GM06990 (cell line): ENCODE measurements at regions not wholly inside any gene's neighbourhood (a gene's known extent, or its start where the extent isn't known, plus 50 kb on each side); places are given as distances from the start of the nearest gene placed in this dataset.
"Not testable (repeated sequence)": the region's sequence is repeated elsewhere in the genome, so short reads cannot be mapped to it uniquely, and the experiment has no call there.

Experiments used
- DNase-seq: peaks from one replicate; pipeline ENCODE4 v3.0.0-alpha.2; 2011; ENCODE audit not compliant: insufficient read length; ENCODE audit errors: extremely low read depth
- H3K27me3 ChIP-seq: replicated peaks from 2 replicates; pipeline ENCODE4 v1.6.0; 2011; ENCODE audit warnings: low read length; ENCODE audit not compliant: control insufficient read depth, insufficient read depth
- H3K36me3 ChIP-seq: 2 replicates; pipeline ENCODE4 v1.5.1; 2011; ENCODE audit warnings: low read length; ENCODE audit not compliant: control insufficient read depth, insufficient read depth
- H3K4me3 ChIP-seq: replicated peaks from 2 replicates; pipeline ENCODE4 v1.5.1; 2011; ENCODE audit warnings: low read depth, mild to moderate bottlenecking, control low read depth, low read length
- TF ChIP-seq, protein P1 (sequence below): IDR thresholded peaks from 2 replicates; pipeline ENCODE4 v1.5.1; 2011; ENCODE audit warnings: low read length, control low read depth, mild to moderate bottlenecking, inconsistent platforms; ENCODE audit not compliant: insufficient read depth, poor library complexity, severe bottlenecking

DNA sequence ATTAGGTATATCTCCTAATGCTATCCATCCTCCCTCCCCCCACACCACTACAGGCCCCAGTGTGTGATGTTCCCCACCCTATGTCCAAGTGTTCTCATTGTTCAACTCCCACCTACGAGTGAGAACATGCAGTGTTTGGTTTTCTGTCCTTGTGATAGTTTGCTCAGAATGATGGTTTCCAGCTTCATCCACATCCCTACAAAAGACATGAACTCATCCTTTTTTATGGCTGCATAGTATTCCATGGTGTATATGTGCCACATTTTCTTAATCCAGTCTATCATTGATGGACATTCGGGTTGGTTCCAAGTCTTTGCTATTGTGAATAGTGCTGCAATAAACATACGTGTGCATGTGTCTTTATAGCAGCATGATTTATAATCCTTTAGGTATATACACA lies 53.8 kb upstream of the HIVEP2 start:
- DNase-seq, H3K36me3 ChIP-seq, H3K4me3 ChIP-seq, H3K27me3 ChIP-seq: not testable (repeated sequence)

DNA sequence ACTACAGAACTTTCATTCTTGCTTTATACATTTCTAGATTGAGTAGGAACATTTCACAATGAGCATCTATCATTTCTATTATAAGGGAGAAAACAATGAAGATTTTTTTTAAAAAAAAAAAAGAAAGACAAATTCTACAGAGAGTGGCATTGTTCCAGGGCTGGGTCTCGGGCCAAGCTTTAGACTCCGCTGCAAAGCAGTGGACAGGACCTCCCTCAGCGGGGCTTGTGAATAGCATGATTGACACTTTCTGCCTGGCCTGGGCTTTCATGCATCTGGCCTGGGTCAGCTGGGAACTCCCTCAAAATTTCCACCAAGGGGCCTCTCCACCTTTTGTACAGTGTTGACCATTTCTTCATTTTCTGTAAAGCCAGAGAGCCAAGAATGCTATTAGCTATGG lies 55.8 kb upstream of the HIVEP2 start:
- no peak for DNase-seq
- TF ChIP-seq, protein P1, sequence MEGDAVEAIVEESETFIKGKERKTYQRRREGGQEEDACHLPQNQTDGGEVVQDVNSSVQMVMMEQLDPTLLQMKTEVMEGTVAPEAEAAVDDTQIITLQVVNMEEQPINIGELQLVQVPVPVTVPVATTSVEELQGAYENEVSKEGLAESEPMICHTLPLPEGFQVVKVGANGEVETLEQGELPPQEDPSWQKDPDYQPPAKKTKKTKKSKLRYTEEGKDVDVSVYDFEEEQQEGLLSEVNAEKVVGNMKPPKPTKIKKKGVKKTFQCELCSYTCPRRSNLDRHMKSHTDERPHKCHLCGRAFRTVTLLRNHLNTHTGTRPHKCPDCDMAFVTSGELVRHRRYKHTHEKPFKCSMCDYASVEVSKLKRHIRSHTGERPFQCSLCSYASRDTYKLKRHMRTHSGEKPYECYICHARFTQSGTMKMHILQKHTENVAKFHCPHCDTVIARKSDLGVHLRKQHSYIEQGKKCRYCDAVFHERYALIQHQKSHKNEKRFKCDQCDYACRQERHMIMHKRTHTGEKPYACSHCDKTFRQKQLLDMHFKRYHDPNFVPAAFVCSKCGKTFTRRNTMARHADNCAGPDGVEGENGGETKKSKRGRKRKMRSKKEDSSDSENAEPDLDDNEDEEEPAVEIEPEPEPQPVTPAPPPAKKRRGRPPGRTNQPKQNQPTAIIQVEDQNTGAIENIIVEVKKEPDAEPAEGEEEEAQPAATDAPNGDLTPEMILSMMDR: no peak
- H3K36me3 ChIP-seq: no peaks in the 10 kb centered on the region
- no peak overlapping the region for H3K4me3 ChIP-seq
- H3K27me3 ChIP-seq: no peaks in the 10 kb centered on the region

DNA sequence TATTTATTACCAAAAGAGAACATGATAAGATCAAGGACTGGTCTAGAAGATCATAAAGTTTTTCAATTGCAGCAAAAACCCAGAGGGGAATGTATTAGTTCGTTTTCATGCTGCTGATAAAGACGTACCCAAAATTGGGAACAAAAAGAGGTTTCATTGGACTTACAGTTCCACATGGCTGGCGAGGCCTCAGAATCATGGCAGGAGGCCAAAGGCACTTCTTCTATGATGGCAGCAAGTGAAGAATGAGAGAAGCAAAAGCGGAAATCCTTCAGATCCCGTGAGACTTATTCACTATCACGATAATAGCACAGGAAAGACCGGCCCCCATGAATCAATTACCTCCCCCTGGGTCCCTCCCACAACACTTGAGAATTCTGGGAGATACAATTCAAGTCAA lies 57.7 kb upstream of the HIVEP2 start:
- TF ChIP-seq, protein P1: no peak
- Histone ChIP-seq H3K36me3 (no peaks in the 10 kb centered on the region), H3K27me3 (no peaks in the 10 kb centered on the region), H3K4me3 (no peak overlapping the region)
- no peak for DNase-seq

DNA sequence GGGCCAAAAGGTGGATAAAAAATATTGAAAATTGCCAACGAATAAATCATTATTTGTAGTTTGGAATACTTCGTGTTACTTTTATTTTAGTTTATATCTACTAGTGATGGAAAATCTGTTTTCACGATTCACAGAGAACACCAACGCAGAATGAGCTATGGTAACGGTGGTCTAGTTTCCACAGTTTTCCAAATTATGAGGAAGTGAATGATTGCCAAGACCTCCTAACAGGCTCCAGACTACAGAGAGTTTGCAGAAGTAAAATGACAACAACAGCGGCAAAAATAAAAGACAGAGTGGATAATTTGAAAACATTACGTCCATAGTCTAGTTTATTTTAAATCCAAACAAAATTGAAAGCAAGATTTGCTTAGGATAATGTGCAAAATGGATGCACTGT lies 57.0 kb upstream of the AIG1 start:
- Histone ChIP-seq H3K27me3 (no peaks in the 10 kb centered on the region), H3K4me3 (no peak overlapping the region), H3K36me3 (no peaks in the 10 kb centered on the region)
- TF ChIP-seq, protein P1: no peak
- no peak for DNase-seq

DNA sequence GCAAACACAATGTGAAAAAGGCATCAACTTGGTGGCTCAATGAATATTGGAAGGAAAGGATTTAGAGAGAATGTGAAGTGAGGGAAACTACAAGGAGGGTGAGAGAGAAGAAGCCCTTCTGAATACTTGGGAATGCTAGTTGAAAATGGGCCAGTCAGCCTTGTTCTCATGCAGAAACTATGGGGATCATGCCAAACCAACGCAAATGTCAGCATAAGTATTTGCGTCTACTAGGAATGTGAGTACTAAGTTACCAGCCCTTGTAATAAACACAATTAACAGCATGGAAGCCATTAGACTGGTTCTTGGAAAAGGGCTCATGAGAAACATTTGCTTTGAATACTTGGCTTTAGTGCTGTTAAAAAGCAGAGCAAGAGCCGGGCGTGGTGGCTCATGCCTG lies 54.9 kb upstream of the AIG1 start:
- Histone ChIP-seq H3K36me3 (no peaks in the 10 kb centered on the region), H3K4me3 (no peak overlapping the region), H3K27me3 (no peaks in the 10 kb centered on the region)
- TF ChIP-seq, protein P1: no peak
- DNase-seq: no peak

DNA sequence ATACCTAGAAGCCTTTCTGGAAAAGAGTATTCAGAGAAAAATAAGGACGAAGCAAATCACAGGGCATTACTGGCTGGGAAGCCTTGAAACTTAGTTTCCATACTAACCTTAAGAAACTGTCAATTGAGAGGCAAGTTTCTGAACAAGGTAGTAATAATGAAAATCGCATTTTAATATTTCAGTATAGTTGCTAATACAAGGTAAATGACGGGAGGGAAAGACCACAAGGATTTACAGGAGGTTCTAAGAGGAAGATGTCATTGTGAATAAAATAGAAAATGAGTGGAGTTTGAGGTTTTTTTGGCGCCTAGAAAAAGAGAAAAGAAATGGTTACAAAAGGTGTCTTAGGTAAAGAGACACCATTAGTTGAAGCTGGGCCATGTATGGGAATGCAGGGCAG lies 53.9 kb upstream of the AIG1 start:
- Histone ChIP-seq H3K36me3 (no peaks in the 10 kb centered on the region), H3K4me3 (no peak overlapping the region), H3K27me3 (no peaks in the 10 kb centered on the region)
- TF ChIP-seq, protein P1: no peak
- peak; percentile 6 for DNase-seq

DNA sequence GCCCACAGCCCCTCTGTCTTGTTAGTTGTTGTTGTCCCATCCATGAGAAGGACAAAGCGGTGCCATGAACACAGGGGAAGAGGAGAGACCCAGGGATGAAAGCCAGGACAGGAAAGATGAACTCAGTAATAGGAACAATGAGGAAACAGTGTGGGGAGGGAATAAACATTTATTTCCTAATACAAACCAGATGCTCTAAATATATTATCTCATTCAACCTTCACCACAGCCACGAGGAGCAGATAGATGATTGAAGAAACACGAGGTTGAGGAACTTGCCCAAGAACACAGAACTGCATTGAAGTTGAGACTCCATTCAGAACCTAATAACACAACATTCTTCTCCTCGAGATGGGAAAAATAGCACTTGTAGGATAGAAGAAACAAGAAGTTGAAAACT lies 53.0 kb upstream of the AIG1 start:
- no peak overlapping the region for H3K4me3 ChIP-seq
- TF ChIP-seq, protein P1: no peak

More for the DNA sequence above, 53.0 kb upstream of the AIG1 start:
- no peak for DNase-seq
- Histone ChIP-seq H3K27me3 (no peaks in the 10 kb centered on the region), H3K36me3 (no peaks in the 10 kb centered on the region)
